Lower lobe of right lung (tissue), 2 donors: ENCODE measurements at regions not wholly inside any gene's neighbourhood (a gene's known extent, or its start where the extent isn't known, plus 50 kb on each side); places are given as distances from the start of the nearest gene placed in this dataset.

Experiments used
- ATAC-seq, 2 donors: fragments of 200-7000 bp; cut with Tn5 transposase; one replicate each; pipeline ENCODE4 v1.9.1; 2020 to 2022; ENCODE audit warnings: mild to moderate bottlenecking in 2 of 2, moderate library complexity in 2 of 2
- DNase-seq: peaks from one replicate; pipeline ENCODE4 v3.0.0-alpha.2; 2020
- H3K27ac ChIP-seq: fragments of 200-600 bp; one replicate; pipeline ENCODE4 v1.8.0; 2022
- H3K27me3 ChIP-seq: fragments of 200-600 bp; one replicate; pipeline ENCODE4 v1.8.0; 2022; ENCODE audit warnings: low read depth
- H3K36me3 ChIP-seq: fragments of 200-600 bp; one replicate; pipeline ENCODE4 v1.8.0; 2022; ENCODE audit warnings: mild to moderate bottlenecking
- H3K4me1 ChIP-seq: fragments of 200-600 bp; one replicate; pipeline ENCODE4 v1.8.0; 2022
- H3K4me3 ChIP-seq: fragments of 200-600 bp; one replicate; pipeline ENCODE4 v1.8.0; 2022; ENCODE audit warnings: mild to moderate bottlenecking
- H3K9me3 ChIP-seq: fragments of 200-600 bp; one replicate; pipeline ENCODE4 v1.8.0; 2022
- intact Hi-C: fragments of 100-400 bp; cut with DNase I; formaldehyde crosslinking; loops from one replicate; pipeline ENCODE4 v1.11.0; 2022
- TF ChIP-seq, protein P1 (sequence below): fragments of 200-600 bp; IDR thresholded peaks from one replicate; pipeline ENCODE4 v1.8.0; 2022; ENCODE audit warnings: antibody characterized with exemption, mild to moderate bottlenecking
- donor health status: DM: no; HTN: yes; CAD: no; lungs with severe emphysema.

DNA sequence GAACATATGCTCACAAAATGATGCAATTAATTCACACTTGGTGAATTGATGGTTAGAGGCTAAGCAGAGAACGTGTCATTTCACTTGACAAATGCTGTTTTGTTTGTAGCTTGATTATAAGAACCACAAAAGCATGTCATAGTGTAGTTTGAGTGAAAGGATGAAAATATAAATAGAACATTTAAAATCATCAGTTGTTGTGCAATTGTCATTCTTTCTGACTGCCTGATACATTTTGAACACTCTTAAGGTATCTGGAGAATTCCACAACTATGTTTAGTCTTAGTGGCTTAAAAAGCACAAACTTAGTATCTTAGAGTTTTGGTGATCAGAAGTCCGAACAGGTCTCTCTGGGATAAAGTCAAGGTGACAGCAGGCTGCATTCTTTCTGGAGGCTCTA is 129.4 kb downstream of the BASP1 start:
- Histone ChIP-seq H3K4me3 (no peak overlapping the region), H3K36me3 (no peaks in the 10 kb centered on the region), H3K27ac (no peak overlapping the region), H3K27me3 (no peaks in the 10 kb centered on the region), H3K9me3 (no peaks in the 10 kb centered on the region), H3K4me1 (no peaks in the 10 kb centered on the region)
- no peak for DNase-seq
- ATAC-seq = no peak
- intact Hi-C loops = no loop called here
- TF ChIP-seq, protein P1, sequence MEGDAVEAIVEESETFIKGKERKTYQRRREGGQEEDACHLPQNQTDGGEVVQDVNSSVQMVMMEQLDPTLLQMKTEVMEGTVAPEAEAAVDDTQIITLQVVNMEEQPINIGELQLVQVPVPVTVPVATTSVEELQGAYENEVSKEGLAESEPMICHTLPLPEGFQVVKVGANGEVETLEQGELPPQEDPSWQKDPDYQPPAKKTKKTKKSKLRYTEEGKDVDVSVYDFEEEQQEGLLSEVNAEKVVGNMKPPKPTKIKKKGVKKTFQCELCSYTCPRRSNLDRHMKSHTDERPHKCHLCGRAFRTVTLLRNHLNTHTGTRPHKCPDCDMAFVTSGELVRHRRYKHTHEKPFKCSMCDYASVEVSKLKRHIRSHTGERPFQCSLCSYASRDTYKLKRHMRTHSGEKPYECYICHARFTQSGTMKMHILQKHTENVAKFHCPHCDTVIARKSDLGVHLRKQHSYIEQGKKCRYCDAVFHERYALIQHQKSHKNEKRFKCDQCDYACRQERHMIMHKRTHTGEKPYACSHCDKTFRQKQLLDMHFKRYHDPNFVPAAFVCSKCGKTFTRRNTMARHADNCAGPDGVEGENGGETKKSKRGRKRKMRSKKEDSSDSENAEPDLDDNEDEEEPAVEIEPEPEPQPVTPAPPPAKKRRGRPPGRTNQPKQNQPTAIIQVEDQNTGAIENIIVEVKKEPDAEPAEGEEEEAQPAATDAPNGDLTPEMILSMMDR = no peak

DNA sequence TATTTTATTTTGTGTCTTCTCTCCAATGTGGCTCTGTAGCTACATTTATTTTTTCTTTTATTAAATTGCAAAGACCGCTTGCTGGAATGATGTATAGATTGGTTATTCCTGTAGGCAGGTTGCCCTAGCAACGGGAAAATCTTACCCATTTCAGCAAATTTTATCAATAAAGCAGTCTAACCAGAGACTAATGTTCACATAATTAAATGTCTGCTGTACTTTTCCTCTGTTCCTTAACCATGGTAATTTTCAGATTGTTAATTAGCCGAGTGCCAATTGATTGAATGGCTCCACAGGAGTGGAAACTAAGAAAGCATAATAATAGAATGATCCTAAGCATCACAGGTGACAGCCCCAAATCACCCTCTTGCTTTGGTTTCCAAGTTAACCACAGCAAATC is 134.8 kb downstream of the BASP1 start:
- Histone ChIP-seq H3K4me1 (no peaks in the 10 kb centered on the region), H3K4me3 (no peak overlapping the region), H3K9me3 (no peaks in the 10 kb centered on the region), H3K27me3 (no peaks in the 10 kb centered on the region), H3K27ac (no peak overlapping the region), H3K36me3 (no peaks in the 10 kb centered on the region)
- ATAC-seq = no peak
- DNase-seq = no peak
- TF ChIP-seq, protein P1 = no peak
- intact Hi-C loops = no loop called here

DNA sequence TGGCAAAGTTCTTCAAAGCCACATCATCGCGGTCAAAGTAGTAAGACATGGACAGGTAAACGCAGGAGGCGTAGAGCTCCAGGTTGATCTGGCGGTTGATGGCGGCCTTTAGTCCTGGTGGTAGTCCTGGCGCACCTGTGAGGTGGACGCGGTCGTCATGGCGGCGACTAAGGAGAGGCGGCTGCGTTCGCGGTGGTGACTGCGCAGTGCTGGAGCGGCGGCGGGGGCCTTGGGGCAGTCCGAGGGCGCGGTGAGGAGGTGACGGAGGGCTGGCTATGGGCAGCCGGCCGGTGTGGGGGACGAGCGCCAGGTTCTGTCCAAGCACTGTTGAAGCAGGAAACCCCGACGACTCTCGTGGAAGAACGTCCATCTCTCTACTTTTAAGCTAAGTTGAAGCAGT is 136.8 kb downstream of the BASP1 start:
- H3K9me3 ChIP-seq = no peaks in the 10 kb centered on the region
- intact Hi-C loops = no loop called here
- H3K4me1 ChIP-seq = no peaks in the 10 kb centered on the region
- TF ChIP-seq, protein P1 = no peak
- H3K27me3 ChIP-seq = no peaks in the 10 kb centered on the region
- DNase-seq (no peak), ATAC-seq (no peak)
- no peak overlapping the region for H3K27ac ChIP-seq
- H3K36me3 ChIP-seq = no peaks in the 10 kb centered on the region
- H3K4me3 ChIP-seq = no peak overlapping the region

DNA sequence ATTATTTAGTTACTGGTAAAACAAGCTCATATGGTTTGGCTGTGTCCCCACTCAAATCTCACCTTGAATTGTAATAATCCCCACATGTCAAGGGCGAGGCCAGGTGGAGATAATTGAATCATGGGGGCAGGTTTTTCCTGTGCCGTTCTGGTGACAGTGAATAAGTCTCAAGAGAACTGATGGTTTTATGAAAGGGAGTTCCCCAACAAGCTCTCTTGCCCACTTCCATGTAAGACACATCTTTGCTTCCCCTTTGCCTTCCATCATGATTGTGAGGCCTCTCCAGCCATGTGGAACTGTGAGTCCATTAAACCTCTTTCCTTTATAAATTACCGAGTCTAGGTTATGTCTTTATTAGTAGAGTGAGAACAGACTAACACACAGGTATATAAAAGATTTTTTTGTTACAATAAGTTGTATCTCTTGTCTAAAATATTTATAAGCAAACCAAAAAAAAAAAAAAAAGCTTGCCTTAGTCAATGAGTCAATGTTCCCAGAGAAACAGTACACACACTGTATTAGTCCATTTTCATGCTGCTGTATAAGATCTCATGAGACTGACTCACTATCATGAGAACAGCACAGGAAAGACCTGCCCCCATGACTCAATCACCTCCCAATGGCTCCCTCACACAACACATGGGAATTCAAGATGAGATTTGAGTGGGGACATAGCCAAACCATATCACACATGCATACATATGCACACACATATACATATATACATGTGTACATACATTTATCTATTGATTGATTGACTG is 138.3 kb downstream of the BASP1 start:
- H3K4me1 ChIP-seq = no peaks in the 10 kb centered on the region
- ATAC-seq = no peak
- H3K9me3 ChIP-seq = no peaks in the 10 kb centered on the region
- TF ChIP-seq, protein P1 = no peak
- intact Hi-C loops = no loop called here
- no peak for DNase-seq
- H3K36me3 ChIP-seq = no peaks in the 10 kb centered on the region
- no peak overlapping the region for H3K4me3 ChIP-seq
- no peaks in the 10 kb centered on the region for H3K27me3 ChIP-seq
- H3K27ac ChIP-seq = no peak overlapping the region

DNA sequence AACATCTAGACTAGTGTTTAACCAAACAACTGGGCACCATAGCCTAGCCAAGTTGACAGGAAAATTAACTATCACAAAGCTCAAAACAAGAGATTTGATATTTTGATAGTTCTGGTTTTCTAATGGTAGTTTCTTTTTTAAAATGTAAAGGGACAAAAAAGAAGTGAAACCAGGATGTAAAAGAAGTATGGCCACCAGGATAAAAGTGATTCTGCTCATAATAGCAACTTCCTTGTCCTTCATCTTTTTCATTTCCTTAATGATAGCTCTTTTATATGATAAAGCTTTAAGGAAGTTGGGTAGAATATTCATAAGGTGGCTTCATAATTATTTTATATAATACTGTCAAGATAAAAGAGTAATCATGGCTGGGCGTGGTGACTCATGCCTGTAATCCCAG is 139.1 kb downstream of the BASP1 start:
- TF ChIP-seq, protein P1 = no peak
- ATAC-seq (no peak), DNase-seq (no peak)
- H3K27me3 ChIP-seq = no peaks in the 10 kb centered on the region
- no peaks in the 10 kb centered on the region for H3K36me3 ChIP-seq
- no peaks in the 10 kb centered on the region for H3K4me1 ChIP-seq
- no peak overlapping the region for H3K4me3 ChIP-seq
- intact Hi-C loops = no loop called here
- H3K27ac ChIP-seq = no peak overlapping the region
- H3K9me3 ChIP-seq = no peaks in the 10 kb centered on the region
